Liver (tissue), 8 donors: ENCODE measurements at regions not wholly inside any gene's neighbourhood (a gene's known extent, or its start where the extent isn't known, plus 50 kb on each side); places are given as distances from the start of the nearest gene placed in this dataset.

Experiments
- DNase-seq: peaks from one replicate; pipeline ENCODE4 v3.0.0-alpha.2; 2017; ENCODE audit warnings: low spot score
- H3K27ac ChIP-seq, 2 donors: one replicate each; pipeline ENCODE4 v1.7.0; 2013; ENCODE audit warnings: inconsistent platforms in 2 of 2, low read length in 2 of 2, control low read depth in 1 of 2, low read depth in 1 of 2, mild to moderate bottlenecking in 1 of 2
- H3K27me3 ChIP-seq, 4 donors: one replicate each; pipeline versions ENCODE4 v1.6.1 to v1.7.0; 2013; ENCODE audit warnings: low read length in 3 of 4, inconsistent platforms in 1 of 4, mild to moderate bottlenecking in 1 of 4, moderate library complexity in 1 of 4; ENCODE audit not compliant: control insufficient read depth in 4 of 4, insufficient read depth in 4 of 4
- H3K36me3 ChIP-seq, 4 donors: one replicate each; pipeline versions ENCODE4 v1.6.1 to v1.7.0; 2013; ENCODE audit warnings: low read length in 3 of 4, mild to moderate bottlenecking in 3 of 4, low read depth in 1 of 4, moderate library complexity in 1 of 4; ENCODE audit not compliant: control insufficient read depth in 4 of 4, insufficient read depth in 3 of 4
- H3K4me1 ChIP-seq, 4 donors: one replicate each; pipeline versions ENCODE4 v1.6.1 to v1.7.0; 2013; ENCODE audit warnings: low read length in 3 of 4, mild to moderate bottlenecking in 3 of 4, moderate library complexity in 1 of 4; ENCODE audit not compliant: control insufficient read depth in 4 of 4, insufficient read depth in 4 of 4
- H3K4me3 ChIP-seq, 3 donors: one replicate each; pipeline versions ENCODE4 v1.6.1 to v1.7.0; 2013; ENCODE audit warnings: low read length in 3 of 3, control low read depth in 1 of 3, low read depth in 1 of 3, mild to moderate bottlenecking in 1 of 3
- H3K9ac ChIP-seq, 2 donors: one replicate each; pipeline ENCODE4 v1.7.0; 2013; ENCODE audit warnings: low read length in 2 of 2, mild to moderate bottlenecking in 2 of 2, moderate library complexity in 2 of 2, control low read depth in 1 of 2, low read depth in 1 of 2
- H3K9me3 ChIP-seq, 4 donors: one replicate each; pipeline versions ENCODE4 v1.6.1 to v1.7.0; 2013; ENCODE audit warnings: low read length in 3 of 4; ENCODE audit not compliant: control insufficient read depth in 4 of 4
- CTCF ChIP-seq: fragments of 150-350 bp; IDR thresholded peaks from 2 replicates; pipeline ENCODE4 v1.5.1; 2017; ENCODE audit warnings: improper control_type of control experiment, low read depth, low read length; ENCODE audit not compliant: missing input control
- EGR1 ChIP-seq, 2 donors: IDR thresholded peaks; 2 replicates each; pipeline ENCODE4 v1.6.1; 2016 to 2018; ENCODE audit warnings: antibody characterized with exemption in 2 of 2, low read depth in 2 of 2
- FOXA1 ChIP-seq: IDR thresholded peaks from 2 replicates; pipeline ENCODE4 v1.6.1; 2016; ENCODE audit warnings: antibody characterized with exemption
- FOXA2 ChIP-seq: IDR thresholded peaks from 2 replicates; pipeline ENCODE4 v1.6.1; 2016; ENCODE audit warnings: antibody characterized with exemption
- GABPA ChIP-seq, 2 donors: IDR thresholded peaks in 1 of 2; conservative IDR thresholded peaks in 1 of 2; 2 replicates each; pipeline ENCODE4 v1.6.1; 2016; ENCODE audit warnings: antibody characterized with exemption in 2 of 2, mild to moderate bottlenecking in 1 of 2, moderate library complexity in 1 of 2
- HNF4A ChIP-seq, 2 donors: conservative IDR thresholded peaks; 2 replicates each; pipeline ENCODE4 v1.6.1; 2016; ENCODE audit warnings: antibody characterized with exemption in 2 of 2, mild to moderate bottlenecking in 2 of 2
- HNF4G ChIP-seq: IDR thresholded peaks from 2 replicates; pipeline ENCODE4 v1.6.1; 2016; ENCODE audit warnings: antibody characterized with exemption
- JUND ChIP-seq, 2 donors: IDR thresholded peaks; 2 replicates each; pipeline ENCODE4 v1.6.1; 2016; ENCODE audit warnings: antibody characterized with exemption in 2 of 2
- MAX ChIP-seq: IDR thresholded peaks from 2 replicates; pipeline ENCODE4 v1.6.1; 2016; ENCODE audit warnings: antibody characterized with exemption
- NR2F2 ChIP-seq: IDR thresholded peaks from 2 replicates; pipeline ENCODE4 v1.6.1; 2016; ENCODE audit warnings: antibody characterized with exemption
- RAD21 ChIP-seq, 2 donors: IDR thresholded peaks; 2 replicates each; pipeline ENCODE4 v1.6.1; 2016; ENCODE audit warnings: antibody characterized with exemption in 2 of 2, mild to moderate bottlenecking in 2 of 2
- REST ChIP-seq: IDR thresholded peaks from 2 replicates; pipeline ENCODE4 v1.6.1; 2016; ENCODE audit warnings: antibody characterized with exemption, mild to moderate bottlenecking
- RXRA ChIP-seq, 2 donors: IDR thresholded peaks; 2 replicates each; pipeline ENCODE4 v1.6.1; 2017 to 2018; ENCODE audit warnings: antibody characterized with exemption in 2 of 2, mild to moderate bottlenecking in 1 of 2
- SP1 ChIP-seq: IDR thresholded peaks from 2 replicates; pipeline ENCODE4 v1.6.1; 2018; ENCODE audit warnings: antibody characterized with exemption, mild to moderate bottlenecking
- TAF1 ChIP-seq: conservative IDR thresholded peaks from 2 replicates; pipeline ENCODE4 v1.6.1; 2016; ENCODE audit warnings: antibody characterized with exemption, mild to moderate bottlenecking
- YY1 ChIP-seq: IDR thresholded peaks from 2 replicates; pipeline ENCODE4 v1.6.1; 2016; ENCODE audit warnings: antibody characterized with exemption, mild to moderate bottlenecking
- ZBTB33 ChIP-seq: IDR thresholded peaks from 2 replicates; pipeline ENCODE4 v1.6.1; 2016; ENCODE audit warnings: antibody characterized with exemption
- WGBS: extraction: QIAGEN DNeasy Blood & Tissue Kit; methylation state at CpG from one replicate; pipeline ENCODE4 v1.1.7; 2013; 5-methylcytosine and 5-hydroxymethylcytosine counted together
- TF ChIP-seq, protein P1 (sequence below): IDR thresholded peaks from 2 replicates; pipeline ENCODE4 v1.6.1; 2016; ENCODE audit warnings: antibody characterized with exemption
- donor health status: healthy.
- donor health status: healthy.
- donor health status: healthy.
- donor health status: healthy.
- donor health status: healthy.

DNA sequence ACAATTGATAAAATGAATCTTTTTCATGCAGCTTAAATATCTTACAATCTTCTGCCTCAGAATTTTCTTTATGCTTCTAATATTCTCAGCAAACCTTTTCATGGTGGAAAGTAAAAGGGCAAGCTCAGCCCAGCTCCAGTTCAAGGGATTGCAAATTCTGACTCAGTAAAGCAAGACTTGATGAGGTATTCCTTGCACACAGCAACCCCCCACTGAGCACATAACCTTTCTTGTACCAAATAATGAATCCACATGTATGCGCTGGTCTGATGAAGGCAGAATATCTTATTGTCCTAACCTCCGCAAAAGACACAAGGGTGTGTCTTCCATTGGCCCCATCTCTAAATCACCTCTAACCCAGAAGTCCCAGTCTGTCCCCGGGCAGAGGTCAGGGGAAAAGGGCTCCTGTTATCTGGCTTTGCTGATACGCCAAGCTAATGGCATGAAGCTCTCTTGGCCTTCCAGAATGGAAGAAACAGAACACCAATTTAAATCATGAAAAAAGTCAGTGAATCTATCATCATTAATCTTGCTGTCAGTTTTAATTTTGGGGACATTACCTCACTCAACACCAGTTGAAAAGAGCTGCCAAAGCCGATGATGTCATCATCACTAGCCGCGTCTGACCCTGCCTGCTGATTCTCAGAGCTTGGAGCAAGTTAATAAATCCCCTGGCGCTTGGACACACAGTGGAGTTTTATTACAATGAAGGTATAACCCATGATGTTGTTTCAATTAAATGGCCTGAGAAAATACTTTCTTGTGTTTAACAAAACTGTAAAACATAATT, 592.5 kb upstream of the CLINT1 start:
- no peak overlapping the region for H3K4me3 ChIP-seq
- no peaks in the 10 kb centered on the region for H3K27me3 ChIP-seq
- H3K27ac ChIP-seq: peak overlapping the region in 1 of 2 donors; percentile 31
- TF ChIP-seq JUND (IDR thresholded peaks at IDR 0.05) (no peak), FOXA2 (no peak), HNF4A (conservative IDR thresholded peaks at IDR 0.05) (peak in 1 of 2 donors; percentile 24), EGR1 (IDR thresholded peaks at IDR 0.05; ENCODE audit: low read depth in 2 of 2) (no peak), RAD21 (IDR thresholded peaks at IDR 0.05) (no peak), RXRA (IDR thresholded peaks at IDR 0.05) (peak in 1 of 2 donors; percentile 12), ZBTB33 (no peak), NR2F2 (peak; percentile 24)
- TF ChIP-seq, protein P1, sequence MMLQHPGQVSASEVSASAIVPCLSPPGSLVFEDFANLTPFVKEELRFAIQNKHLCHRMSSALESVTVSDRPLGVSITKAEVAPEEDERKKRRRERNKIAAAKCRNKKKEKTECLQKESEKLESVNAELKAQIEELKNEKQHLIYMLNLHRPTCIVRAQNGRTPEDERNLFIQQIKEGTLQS: no peak
- H3K9ac ChIP-seq: no peak overlapping the region
- WGBS: 60% methylated on average over 8 of the region's 8 CpGs
- H3K36me3 ChIP-seq: no peaks in the 10 kb centered on the region
- no peaks in the 10 kb centered on the region for H3K4me1 ChIP-seq
- no peak for DNase-seq
- no peaks in the 10 kb centered on the region for H3K9me3 ChIP-seq

DNA sequence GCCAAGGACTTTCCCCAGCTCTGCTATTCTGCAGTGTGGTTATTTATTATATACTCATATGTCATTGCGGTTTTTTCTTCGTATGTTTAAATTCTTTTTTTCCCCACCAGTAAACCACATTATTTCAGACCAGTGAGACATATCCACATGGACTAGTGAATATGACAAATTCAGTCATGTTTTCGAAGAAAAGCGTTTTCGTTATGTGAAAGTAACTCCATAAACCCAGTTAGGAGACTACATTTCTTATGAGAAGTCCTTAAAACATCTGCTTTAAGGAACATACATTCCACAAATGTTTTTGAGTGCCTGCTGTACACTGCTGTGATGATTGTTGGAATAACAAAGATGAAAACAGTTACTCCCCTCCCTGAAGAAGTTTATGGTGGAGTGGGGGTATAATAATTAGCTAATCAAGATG, 591.8 kb upstream of the CLINT1 start:
- Histone ChIP-seq H3K9ac (no peak overlapping the region), H3K9me3 (no peaks in the 10 kb centered on the region), H3K36me3 (no peaks in the 10 kb centered on the region), H3K27ac (no peak overlapping the region), H3K4me1 (no peaks in the 10 kb centered on the region), H3K4me3 (no peak overlapping the region), H3K27me3 (no peaks in the 10 kb centered on the region)
- WGBS: 90% methylated on average over 5 of the region's 5 CpGs
- DNase-seq: no peak
- TF ChIP-seq NR2F2 (no peak), SP1 (no peak), YY1 (no peak), RAD21 (IDR thresholded peaks at IDR 0.05) (no peak), FOXA1 (no peak), FOXA2 (no peak), GABPA (IDR thresholded peaks at IDR 0.05 in 1 of 2, conservative IDR thresholded peaks at IDR 0.05 in 1 of 2) (no peak), ZBTB33 (no peak), REST (no peak), HNF4G (no peak), RXRA (IDR thresholded peaks at IDR 0.05) (no peak), EGR1 (IDR thresholded peaks at IDR 0.05; ENCODE audit: low read depth in 2 of 2) (no peak), HNF4A (conservative IDR thresholded peaks at IDR 0.05) (no peak), TAF1 (no peak), CTCF (no peak), MAX (no peak), JUND (IDR thresholded peaks at IDR 0.05) (no peak)
- TF ChIP-seq, protein P1: no peak
